ENCODE measurements at regions not wholly inside any gene's neighbourhood (a gene's known extent, or its start where the extent isn't known, plus 50 kb on each side); places are given as distances from the start of the nearest gene placed in this dataset.

GRCh38 chr6:92072387-92072786, 1347.0 kb downstream of the EPHA7 start:
- H2AFZ ChIP-seq (ENCODE audit: low read length), result no peak overlapping the region
- H2BK5ac ChIP-seq (ENCODE audit: low read depth, low read length), result no peak overlapping the region
- no peaks in the 10 kb centered on the region for H3K79me2 ChIP-seq (ENCODE audit: control insufficient read depth in 1 of 2, insufficient read depth in 2 of 2, low read length in 2 of 2)
- no peaks in the 10 kb centered on the region for H3K4me1 ChIP-seq (replicated peaks in 1 of 4; ENCODE audit: control insufficient read depth in 3 of 4, insufficient read depth in 4 of 4, low read length in 3 of 4)
- H2BK12ac ChIP-seq (ENCODE audit: low read depth, low read length), result no peak overlapping the region
- no peak overlapping the region for H2BK15ac ChIP-seq (ENCODE audit: low read length)
- WGBS, 2 experiments (ENCODE audit: extremely low coverage in 1 of 2, insufficient coverage in 1 of 2, insufficient read length in 1 of 2, insufficient replicate concordance in 2 of 2, low coverage in 1 of 2, low lambda C conversion rate in 2 of 2, missing lambda C conversion rate in 1 of 2), result 83% methylated on average over 3 of the region's 3 CpGs; no CpG with 5 or more reads in 1 of the 2 experiments
- H3K9ac ChIP-seq (replicated peaks in 1 of 4; ENCODE audit: extremely low read depth in 1 of 4, low read depth in 3 of 4, low read length in 3 of 4), result no peak overlapping the region
- ChIA-PET CTCF (ENCODE audit: partially characterized antibody) (no interaction called here), POLR2A (ENCODE audit: partially characterized antibody) (no interaction called here)
- no peak overlapping the region for H3K56ac ChIP-seq (replicated peaks; ENCODE audit: insufficient read length, low read depth, low read length)
- no peaks in the 10 kb centered on the region for H4K20me1 ChIP-seq (replicated peaks in 1 of 2; ENCODE audit: control insufficient read depth in 1 of 2, insufficient read depth in 2 of 2, low read length in 2 of 2)
- no peak overlapping the region for H3K27ac ChIP-seq (ENCODE audit: low read depth, low read length)
- H3K36me3 ChIP-seq (ENCODE audit: control insufficient read depth in 2 of 4, insufficient read depth in 4 of 4, low read length in 3 of 4), result no peaks in the 10 kb centered on the region
- H4K8ac ChIP-seq (ENCODE audit: extremely low read depth, insufficient read depth, low read length), result no peak overlapping the region
- no peak overlapping the region for H3K14ac ChIP-seq (ENCODE audit: insufficient read length)
- no peak overlapping the region for H4K5ac ChIP-seq (ENCODE audit: insufficient read length, low read depth, low read length)
- H3K9me3 ChIP-seq (ENCODE audit: insufficient read depth in 2 of 2, low read depth in 1 of 2, low read length in 1 of 2), result no peaks in the 10 kb centered on the region
- no peak overlapping the region for H3K4ac ChIP-seq (replicated peaks; ENCODE audit: insufficient read length, low read depth, low read length)
- no peak overlapping the region for H4K91ac ChIP-seq (replicated peaks; ENCODE audit: insufficient read length, low read length)
- FAIRE-seq, result no peak
- no peak overlapping the region for H3K4me2 ChIP-seq (ENCODE audit: insufficient read depth in 1 of 2, low read depth in 2 of 2, low read length in 2 of 2)
- no peak for DNase-seq (ENCODE audit: low read depth in 1 of 2, low spot score in 2 of 2)
- H2BK20ac ChIP-seq (ENCODE audit: low read length), result no peak overlapping the region
- H3K4me3 ChIP-seq (ENCODE audit: extremely low read depth in 1 of 4, insufficient read depth in 2 of 4, low read depth in 3 of 4, low read length in 4 of 4), result no peak overlapping the region
- no peak overlapping the region for H3K18ac ChIP-seq (ENCODE audit: extremely low read depth, low read length)
- H3K23me2 ChIP-seq (ENCODE audit: low read depth, low read length), result no peaks in the 10 kb centered on the region
- H3K23ac ChIP-seq (ENCODE audit: insufficient read length), result no peak overlapping the region
- H2AK5ac ChIP-seq (ENCODE audit: low read depth, low read length), result no peak overlapping the region
- H2BK120ac ChIP-seq (replicated peaks; ENCODE audit: low read depth, low read length), result no peak overlapping the region
- no peaks in the 10 kb centered on the region for H3K79me1 ChIP-seq (ENCODE audit: low read depth, low read length)
- H3K27me3 ChIP-seq (replicated peaks in 1 of 4; ENCODE audit: control insufficient read depth in 3 of 4, extremely low read depth in 1 of 4, insufficient read depth in 3 of 4, low read length in 3 of 4), result no peaks in the 10 kb centered on the region
- no peak for TF ChIP-seq JUND (IDR thresholded peaks at IDR 0.05; ENCODE audit: low read length)
- TF ChIP-seq BACH1 (IDR thresholded peaks at IDR 0.05; ENCODE audit: low read length), result no peak
- TF ChIP-seq CBX5 (IDR thresholded peaks at IDR 0.05; ENCODE audit: low read depth, low read length), result no peak
- no peak for TF ChIP-seq FOSL1 (IDR thresholded peaks at IDR 0.05; ENCODE audit: insufficient read depth, low read depth, low read length)
- no peak for TF ChIP-seq TAF1 (IDR thresholded peaks at IDR 0.05; ENCODE audit: low read depth, low read length)
- 0 out of 2 replicates have a peak, but pooled peaks have one; percentile 35 for TF ChIP-seq MAFK (IDR thresholded peaks at IDR 0.05; ENCODE audit: low read depth, low read length)

Data from H1 (cell line).